Prostate gland (tissue), 2 donors: ENCODE measurements at regions not wholly inside any gene's neighbourhood (a gene's known extent, or its start where the extent isn't known, plus 50 kb on each side); places are given as distances from the start of the nearest gene placed in this dataset.

ENCODE experiments used
- POLR2AphosphoS5 ChIP-seq: sonication (generic); formaldehyde crosslinking; IDR thresholded peaks from one replicate; pipeline ENCODE4 v1.6.1; 2017; ENCODE audit warnings: antibody characterized with exemption
- TF ChIP-seq, protein P1 (sequence below), 4 experiments: fragments of 200-600 bp in 2 of 4; fragments of 450-650 bp in 2 of 4; sonication (generic) in 2 of 4; IDR thresholded peaks; 1 replicate in 3 of 4; 2 replicates in 1 of 4; pipeline ENCODE4 v1.5.1; 2016 to 2019; ENCODE audit warnings: antibody characterized with exemption in 4 of 4, mild to moderate bottlenecking in 2 of 4, moderate library complexity in 2 of 4

DNA sequence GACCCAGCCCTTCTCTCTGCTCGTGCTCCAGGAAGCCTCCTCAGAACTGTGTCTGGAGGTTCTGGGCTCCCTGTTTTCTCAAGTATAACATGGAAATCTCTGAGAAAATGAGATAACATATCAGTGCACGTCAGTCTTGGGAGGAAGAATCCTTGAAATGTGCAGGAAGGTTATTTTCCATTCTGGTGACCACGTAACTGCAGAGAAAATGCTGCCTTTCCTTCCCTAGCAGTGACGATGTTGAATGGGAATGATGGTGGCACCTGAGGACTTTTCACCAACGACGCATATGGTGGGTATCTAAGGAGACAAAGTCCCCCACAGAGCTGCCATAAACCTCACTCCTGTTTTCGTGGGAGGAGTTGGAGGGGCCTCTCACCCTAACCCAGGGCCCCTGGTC lies 272.1 kb upstream of the SIX2 start:
- TF ChIP-seq, protein P1, sequence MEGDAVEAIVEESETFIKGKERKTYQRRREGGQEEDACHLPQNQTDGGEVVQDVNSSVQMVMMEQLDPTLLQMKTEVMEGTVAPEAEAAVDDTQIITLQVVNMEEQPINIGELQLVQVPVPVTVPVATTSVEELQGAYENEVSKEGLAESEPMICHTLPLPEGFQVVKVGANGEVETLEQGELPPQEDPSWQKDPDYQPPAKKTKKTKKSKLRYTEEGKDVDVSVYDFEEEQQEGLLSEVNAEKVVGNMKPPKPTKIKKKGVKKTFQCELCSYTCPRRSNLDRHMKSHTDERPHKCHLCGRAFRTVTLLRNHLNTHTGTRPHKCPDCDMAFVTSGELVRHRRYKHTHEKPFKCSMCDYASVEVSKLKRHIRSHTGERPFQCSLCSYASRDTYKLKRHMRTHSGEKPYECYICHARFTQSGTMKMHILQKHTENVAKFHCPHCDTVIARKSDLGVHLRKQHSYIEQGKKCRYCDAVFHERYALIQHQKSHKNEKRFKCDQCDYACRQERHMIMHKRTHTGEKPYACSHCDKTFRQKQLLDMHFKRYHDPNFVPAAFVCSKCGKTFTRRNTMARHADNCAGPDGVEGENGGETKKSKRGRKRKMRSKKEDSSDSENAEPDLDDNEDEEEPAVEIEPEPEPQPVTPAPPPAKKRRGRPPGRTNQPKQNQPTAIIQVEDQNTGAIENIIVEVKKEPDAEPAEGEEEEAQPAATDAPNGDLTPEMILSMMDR (IDR thresholded peaks at IDR 0.05): no peak
- no peak for TF ChIP-seq POLR2AphosphoS5
